BLaER1 treated with 17β-estradiol and CSF1 and Interleukin-3, amounts not matched to agents 10 nM and 100 nM (cell line): ENCODE measurements at regions not wholly inside any gene's neighbourhood (a gene's known extent, or its start where the extent isn't known, plus 50 kb on each side); places are given as distances from the start of the nearest gene placed in this dataset.

Source experiments
- H3K27ac ChIP-seq, 11 experiments: shearing (Covaris generic); formaldehyde crosslinking; 2 replicates each; pipeline ENCODE4 v1.8.1; 2022
- H3K27me3 ChIP-seq, 11 experiments: shearing (Covaris generic); formaldehyde crosslinking; 2 replicates each; pipeline ENCODE4 v1.8.1; 2022
- H3K36me3 ChIP-seq, 11 experiments: shearing (Covaris generic); formaldehyde crosslinking; 2 replicates each; pipeline ENCODE4 v1.8.1; 2022
- H3K4me1 ChIP-seq, 10 experiments: shearing (Covaris generic); formaldehyde crosslinking; 2 replicates each; pipeline ENCODE4 v1.8.1; 2022
- H3K4me2 ChIP-seq, 11 experiments: shearing (Covaris generic); formaldehyde crosslinking; 2 replicates each; pipeline ENCODE4 v1.8.1; 2022
- H3K4me3 ChIP-seq, 10 experiments: shearing (Covaris generic); formaldehyde crosslinking; 2 replicates each; pipeline ENCODE4 v1.8.1; 2022
- H3K9ac ChIP-seq, 11 experiments: shearing (Covaris generic); formaldehyde crosslinking; 2 replicates each; pipeline ENCODE4 v1.8.1; 2022
- H3K9me3 ChIP-seq, 11 experiments: shearing (Covaris generic); formaldehyde crosslinking; replicated peaks in 1 of 11; 2 replicates each; pipeline ENCODE4 v1.8.1; 2022
- H4K20me1 ChIP-seq, 11 experiments: shearing (Covaris generic); formaldehyde crosslinking; 2 replicates each; pipeline ENCODE4 v1.8.1; 2022
- Cebpa-rat ChIP-seq, 11 experiments: shearing (Covaris generic); IDR thresholded peaks; 2 replicates each; pipeline ENCODE4 v1.8.1; 2022

DNA sequence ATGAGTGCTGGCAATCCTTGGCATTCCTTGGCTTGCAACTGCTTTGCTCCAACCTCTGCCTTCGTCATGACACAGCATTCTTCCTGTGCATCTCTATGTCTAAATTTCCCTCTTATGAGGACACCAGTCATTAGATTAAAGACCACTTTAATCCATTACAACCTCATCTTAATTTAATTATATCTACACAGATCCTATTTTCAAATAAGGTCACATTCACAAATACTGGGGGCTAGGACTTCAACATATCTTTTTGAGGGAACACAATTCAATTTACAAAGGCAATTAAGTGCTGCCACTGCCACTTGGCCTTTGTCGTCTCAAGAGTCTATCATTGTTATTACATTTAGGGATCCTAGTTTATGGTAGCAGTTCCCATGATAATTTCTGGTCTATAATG, 163.7 kb upstream of the PPP1R2C start:
- peak overlapping the region in 4 of 11 experiments; percentile 63 to 74 (median 72); a peak in 5 of 22 replicates for H3K27ac ChIP-seq
- peaks cover 10 to 26% (median 15%) of the 10 kb centered on the region in 10 experiments for H3K4me1 ChIP-seq
- no peak overlapping the region for H3K4me3 ChIP-seq
- no peak overlapping the region for H3K9ac ChIP-seq
- no peaks in the 10 kb centered on the region; a peak in 1 of 22 replicates for H4K20me1 ChIP-seq
- H3K4me2 ChIP-seq = no peak overlapping the region
- TF ChIP-seq Cebpa-rat (IDR thresholded peaks at IDR 0.05) = no peak
- peaks cover 0 to 18% (median 13%) of the 10 kb centered on the region in 11 experiments; a peak in 14 of 22 replicates for H3K9me3 ChIP-seq
- H3K36me3 ChIP-seq = no peaks in the 10 kb centered on the region
- peaks cover 66 to 98% (median 94%) of the 10 kb centered on the region in 11 experiments for H3K27me3 ChIP-seq

DNA sequence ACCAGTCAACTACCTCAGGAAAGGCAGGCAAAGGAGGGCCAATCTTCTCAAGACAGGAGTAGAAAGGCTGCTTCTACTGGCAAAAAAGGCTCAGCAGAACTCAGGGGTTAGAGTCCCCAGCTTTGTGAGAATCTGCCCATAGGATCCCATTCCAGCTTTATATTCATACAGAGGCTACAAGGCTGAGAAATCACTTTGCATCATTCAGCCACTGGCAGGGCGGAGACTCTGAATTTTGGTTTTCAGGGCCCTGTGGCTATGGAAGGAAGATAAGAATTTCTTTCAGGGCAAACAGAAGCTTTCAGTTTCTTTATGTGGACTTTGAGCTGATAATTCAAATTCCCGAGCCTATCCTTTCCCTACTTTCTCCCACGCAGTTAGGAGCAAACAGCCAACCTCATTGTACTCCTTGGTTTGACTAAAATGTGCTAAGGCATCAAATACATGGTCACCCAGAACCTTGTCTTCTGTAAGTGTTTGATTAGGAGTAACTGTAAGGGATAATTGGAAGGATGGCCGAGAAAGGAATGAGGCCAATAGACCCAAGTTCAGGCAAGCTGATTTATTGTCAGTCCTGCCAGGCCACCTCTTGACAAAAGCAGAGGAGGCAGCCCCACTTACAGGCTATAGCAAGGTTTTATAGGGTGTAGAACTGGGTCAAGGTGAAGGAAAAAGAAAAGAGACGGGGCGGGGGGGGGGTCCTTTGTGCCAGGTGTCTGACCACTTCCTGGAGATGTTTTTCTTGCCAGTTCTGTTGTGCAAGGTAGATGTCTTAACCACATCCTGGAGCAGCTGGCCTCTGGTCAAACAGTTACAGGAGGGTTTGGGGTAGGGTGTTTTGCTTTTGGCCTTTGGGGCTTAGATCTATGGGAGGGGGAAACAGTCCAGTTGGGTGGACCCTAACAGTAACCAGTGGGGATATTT, 165.3 kb upstream of the PPP1R2C start:
- Histone ChIP-seq H3K9ac (peak overlapping the region in 7 of 11 experiments; percentile 16 to 53 (median 43); a peak in 9 of 22 replicates), H3K9me3 (peaks cover 0 to 16% (median 13%) of the 10 kb centered on the region in 11 experiments; a peak in 14 of 22 replicates), H3K4me3 (no peak overlapping the region; a peak in 1 of 20 replicates), H3K36me3 (no peaks in the 10 kb centered on the region), H3K27me3 (peaks cover 76 to 99% (median 97%) of the 10 kb centered on the region in 11 experiments), H3K27ac (peak overlapping the region in 9 of 11 experiments; percentile 28 to 78 (median 70); a peak in 17 of 22 replicates), H3K4me1 (peaks cover 10 to 26% (median 15%) of the 10 kb centered on the region in 10 experiments), H3K4me2 (peak overlapping the region; percentile 14 to 64 (median 49); a peak in 21 of 22 replicates), H4K20me1 (no peaks in the 10 kb centered on the region; a peak in 1 of 22 replicates)
- no peak for TF ChIP-seq Cebpa-rat (IDR thresholded peaks at IDR 0.05)

DNA sequence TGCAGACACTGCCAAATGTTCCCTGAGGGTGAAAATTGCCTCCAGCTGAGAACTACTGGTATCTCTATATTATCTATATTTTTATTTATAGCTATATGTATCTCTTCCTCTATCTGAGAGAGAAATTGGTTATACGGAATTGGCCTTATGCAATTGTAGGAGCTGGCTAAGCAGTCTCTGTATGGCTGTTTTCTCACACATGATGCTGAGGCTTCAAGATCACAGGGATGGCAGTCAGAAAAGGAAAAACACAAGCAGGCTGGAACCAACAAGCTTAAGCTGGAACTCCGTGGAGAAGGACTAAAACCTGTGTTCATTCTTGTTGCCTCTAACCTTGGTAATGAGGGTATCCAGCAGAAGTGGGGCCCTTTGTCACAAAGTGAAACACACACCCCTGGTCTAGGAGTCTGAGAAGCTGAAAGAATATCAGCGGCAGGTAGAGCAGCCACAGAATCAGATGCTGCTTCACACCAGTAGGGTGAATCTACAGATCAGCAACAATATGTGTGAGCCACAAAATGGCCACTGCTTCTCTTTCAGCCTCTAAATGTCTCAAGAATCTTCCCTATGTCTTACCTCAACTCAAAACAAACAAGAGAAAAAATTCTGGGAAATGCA, 166.5 kb upstream of the PPP1R2C start:
- peak overlapping the region in 1 of 11 experiments; percentile 16; a peak in 2 of 22 replicates for H3K9ac ChIP-seq
- no peak for TF ChIP-seq Cebpa-rat (IDR thresholded peaks at IDR 0.05)

DNA sequence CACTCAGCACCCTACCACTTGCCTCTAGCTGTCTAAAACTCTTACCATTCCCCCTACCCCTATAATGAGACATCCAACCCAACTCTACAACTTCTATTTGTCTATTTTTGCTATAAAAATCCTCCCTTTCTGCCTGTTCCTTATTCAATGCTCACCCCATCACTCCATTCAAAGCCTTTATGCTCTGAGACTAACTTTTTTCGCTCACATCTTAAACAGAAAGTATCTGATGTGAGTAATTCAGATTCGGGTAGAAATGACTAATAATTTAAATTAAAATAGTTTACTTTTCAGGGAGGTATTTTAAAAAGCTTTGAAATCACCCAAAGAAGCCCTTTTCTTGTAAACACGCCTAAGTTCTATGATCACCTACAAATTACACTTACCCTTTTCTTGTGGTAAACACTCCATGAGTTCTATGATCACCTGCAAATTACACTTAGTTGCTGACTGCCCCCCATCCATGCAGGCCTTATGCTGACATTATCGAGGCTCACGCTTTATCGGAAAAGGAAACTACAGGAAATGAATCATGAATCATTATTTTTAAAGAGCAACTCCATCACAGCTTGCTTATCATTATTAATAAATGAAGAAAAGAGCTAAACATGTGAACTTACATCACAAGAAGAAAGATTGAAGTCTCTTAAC, 168.7 kb upstream of the PPP1R2C start:
- Histone ChIP-seq H3K4me3 (no peak overlapping the region), H3K27me3 (peaks cover 91 to 100% (median 98%) of the 10 kb centered on the region in 11 experiments), H3K4me2 (no peak overlapping the region), H4K20me1 (no peaks in the 10 kb centered on the region), H3K4me1 (peaks cover 10 to 26% (median 15%) of the 10 kb centered on the region in 10 experiments), H3K27ac (no peak overlapping the region), H3K9me3 (no peaks in the 10 kb centered on the region), H3K36me3 (no peaks in the 10 kb centered on the region), H3K9ac (no peak overlapping the region)
- TF ChIP-seq Cebpa-rat (IDR thresholded peaks at IDR 0.05) = no peak

More for the DNA sequence above, 166.5 kb upstream of the PPP1R2C start:
- Histone ChIP-seq H3K4me1 (peaks cover 10 to 26% (median 15%) of the 10 kb centered on the region in 10 experiments), H4K20me1 (no peaks in the 10 kb centered on the region; a peak in 1 of 22 replicates), H3K4me2 (peak overlapping the region in 6 of 11 experiments; percentile 41 to 64 (median 56); a peak in 11 of 22 replicates), H3K27me3 (peaks cover 85 to 100% (median 99%) of the 10 kb centered on the region in 11 experiments), H3K36me3 (no peaks in the 10 kb centered on the region), H3K9me3 (peaks cover 0 to 8% (median 5%) of the 10 kb centered on the region in 11 experiments; a peak in 9 of 22 replicates), H3K27ac (peak overlapping the region in 9 of 11 experiments; percentile 14 to 78 (median 69); a peak in 15 of 22 replicates), H3K4me3 (no peak overlapping the region)

DNA sequence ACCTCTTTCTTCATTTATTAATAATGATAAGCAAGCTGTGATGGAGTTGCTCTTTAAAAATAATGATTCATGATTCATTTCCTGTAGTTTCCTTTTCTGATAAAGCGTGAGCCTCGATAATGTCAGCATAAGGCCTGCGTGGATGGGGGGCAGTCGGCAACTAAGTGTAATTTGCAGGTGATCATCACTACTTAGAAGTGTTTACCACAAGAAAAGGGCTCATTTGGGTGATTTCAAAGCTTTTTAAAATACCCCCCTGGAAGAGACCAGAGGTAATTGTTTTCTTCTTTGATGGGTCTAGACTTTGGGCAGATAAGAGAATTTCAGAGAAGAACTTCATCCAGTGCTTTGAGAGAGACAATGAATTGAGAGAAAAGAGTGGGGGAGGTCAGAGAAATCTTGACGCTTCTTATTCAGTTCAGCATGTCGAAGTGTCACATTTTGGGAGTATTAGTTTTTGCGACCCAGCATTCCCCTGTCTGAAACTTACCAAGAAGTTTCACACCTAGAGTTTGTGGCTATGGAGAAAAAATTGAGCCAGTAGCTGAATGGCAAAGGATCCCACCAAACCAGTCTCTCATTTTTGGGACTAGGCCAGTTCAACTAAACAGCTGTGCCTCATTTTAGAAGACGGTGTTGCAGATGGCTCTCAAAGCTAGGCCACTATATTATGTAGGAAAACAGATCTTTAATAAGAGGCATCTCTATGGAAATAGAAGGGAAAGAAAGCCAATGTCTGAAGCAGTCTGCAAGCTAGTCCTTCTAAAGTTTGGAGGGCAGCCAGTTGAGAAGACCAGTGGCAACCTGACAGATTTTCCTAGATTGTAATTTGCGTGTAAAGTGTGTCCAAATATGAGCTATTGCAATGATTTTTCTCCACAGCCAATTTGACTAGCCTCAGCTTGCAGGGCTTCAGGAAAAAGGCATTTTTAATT, 171.0 kb upstream of the PPP1R2C start:
- Histone ChIP-seq H3K27ac (no peak overlapping the region), H4K20me1 (no peaks in the 10 kb centered on the region), H3K4me1 (peaks cover 0 to 8% (median 2%) of the 10 kb centered on the region in 10 experiments; a peak in 9 of 20 replicates), H3K9me3 (no peaks in the 10 kb centered on the region), H3K36me3 (no peaks in the 10 kb centered on the region), H3K4me3 (no peak overlapping the region), H3K9ac (no peak overlapping the region), H3K27me3 (peaks cover 93 to 98% (median 97%) of the 10 kb centered on the region in 11 experiments), H3K4me2 (no peak overlapping the region)
- no peak for TF ChIP-seq Cebpa-rat (IDR thresholded peaks at IDR 0.05)

DNA sequence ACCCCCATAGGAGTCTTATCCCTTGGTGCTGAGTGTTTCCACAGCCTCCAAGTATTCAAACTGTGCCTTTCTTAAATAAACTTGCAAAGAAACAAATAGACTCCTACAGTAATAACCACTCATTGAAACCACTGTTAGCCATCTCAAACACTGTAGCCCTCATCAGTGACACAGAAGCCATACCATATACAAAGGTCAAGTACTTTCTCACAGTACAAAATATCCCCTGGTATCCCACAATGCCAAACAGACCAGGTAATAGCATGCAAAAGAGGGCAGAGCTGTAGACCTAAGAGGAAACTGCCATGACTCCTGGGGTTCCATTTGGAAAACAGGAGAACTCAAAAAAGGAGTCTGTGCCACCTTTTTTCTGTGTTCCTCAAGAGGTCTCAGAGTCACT, 173.8 kb upstream of the PPP1R2C start:
- Histone ChIP-seq H3K4me2 (no peak overlapping the region), H3K4me1 (peaks cover 0 to 17% (median 14%) of the 10 kb centered on the region in 10 experiments; a peak in 14 of 20 replicates), H3K36me3 (no peaks in the 10 kb centered on the region), H3K9ac (no peak overlapping the region), H3K4me3 (no peak overlapping the region), H3K27me3 (peaks cover 79 to 98% (median 95%) of the 10 kb centered on the region in 11 experiments), H4K20me1 (no peaks in the 10 kb centered on the region), H3K27ac (no peak overlapping the region), H3K9me3 (no peaks in the 10 kb centered on the region)
- TF ChIP-seq Cebpa-rat (IDR thresholded peaks at IDR 0.05) = no peak

DNA sequence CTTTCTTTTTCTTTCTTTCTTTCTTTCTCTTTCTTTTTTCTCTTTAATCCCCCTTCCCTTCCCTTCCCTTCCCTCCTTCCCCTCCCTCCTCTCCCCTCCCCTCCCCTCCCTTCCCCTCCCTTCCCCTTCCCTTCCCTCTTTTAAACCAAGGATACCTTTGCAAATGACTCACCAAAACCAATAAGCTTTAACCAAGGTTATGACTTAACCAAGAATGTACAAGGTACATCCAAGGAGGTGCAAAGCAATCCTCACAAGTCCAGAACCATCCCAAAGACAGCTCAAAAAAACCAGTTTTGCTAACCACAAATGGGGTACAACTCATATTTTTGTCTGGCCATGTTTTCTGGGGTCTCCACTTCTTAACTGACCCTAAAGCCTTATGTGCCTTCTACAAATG, 174.7 kb upstream of the PPP1R2C start:
- Histone ChIP-seq H3K4me3 (no peak overlapping the region), H3K27ac (no peak overlapping the region)

More for the DNA sequence above, 174.7 kb upstream of the PPP1R2C start:
- no peak overlapping the region for H3K9ac ChIP-seq
- TF ChIP-seq Cebpa-rat (IDR thresholded peaks at IDR 0.05) = no peak
- peaks cover 78 to 98% (median 95%) of the 10 kb centered on the region in 11 experiments for H3K27me3 ChIP-seq
- H3K9me3 ChIP-seq = no peaks in the 10 kb centered on the region
- H3K4me2 ChIP-seq = no peak overlapping the region
- H4K20me1 ChIP-seq = no peaks in the 10 kb centered on the region
- no peaks in the 10 kb centered on the region for H3K36me3 ChIP-seq
- peaks cover 0 to 17% (median 14%) of the 10 kb centered on the region in 10 experiments; a peak in 14 of 20 replicates for H3K4me1 ChIP-seq
